Osteoblast (primary cell): ENCODE measurements at regions not wholly inside any gene's neighbourhood (a gene's known extent, or its start where the extent isn't known, plus 50 kb on each side); places are given as distances from the start of the nearest gene placed in this dataset.

Experiments used
- DNase-seq: peaks from one replicate; pipeline ENCODE4 v3.0.0; 2011; ENCODE audit warnings: low spot score, mixed read lengths; ENCODE audit not compliant: insufficient read length; ENCODE audit errors: missing footprints
- H2AFZ ChIP-seq: 2 replicates; pipeline ENCODE4 v1.6.0; 2011; ENCODE audit warnings: mild to moderate bottlenecking, low read length
- H3K27ac ChIP-seq: 2 replicates; pipeline ENCODE4 v1.5.1; 2011; ENCODE audit warnings: mild to moderate bottlenecking, low read depth, low read length, moderate library complexity
- H3K27me3 ChIP-seq: 2 replicates; pipeline ENCODE4 v1.6.0; 2012; ENCODE audit warnings: mild to moderate bottlenecking, control low read depth, inconsistent platforms, low read length, moderate library complexity; ENCODE audit not compliant: insufficient read depth
- H3K36me3 ChIP-seq: 2 replicates; pipeline ENCODE4 v1.5.1; 2011; ENCODE audit warnings: mild to moderate bottlenecking, low read length, control low read depth, moderate library complexity; ENCODE audit not compliant: insufficient read depth
- H3K4me1 ChIP-seq: 2 replicates; pipeline ENCODE4 v1.5.1; 2011; ENCODE audit warnings: mild to moderate bottlenecking, low read length, control low read depth, moderate library complexity; ENCODE audit not compliant: insufficient read depth
- H3K4me2 ChIP-seq: 2 replicates; pipeline ENCODE4 v1.6.0; 2011; ENCODE audit warnings: mild to moderate bottlenecking, low read length; ENCODE audit not compliant: insufficient read depth
- H3K4me3 ChIP-seq: fragments of 200-600 bp; sonication (generic); 3 replicates; pipeline ENCODE4 v1.5.1; 2012; ENCODE audit warnings: mild to moderate bottlenecking, low read length, inconsistent platforms; ENCODE audit not compliant: insufficient read depth
- H3K79me2 ChIP-seq: 2 replicates; pipeline ENCODE4 v1.6.0; 2012; ENCODE audit warnings: mild to moderate bottlenecking, low read length, control low read depth, inconsistent platforms; ENCODE audit not compliant: insufficient read depth
- H3K9me3 ChIP-seq: 2 replicates; pipeline ENCODE4 v1.5.1; 2011; ENCODE audit warnings: low read depth, low read length, control low read depth
- H4K20me1 ChIP-seq: 2 replicates; pipeline ENCODE4 v1.6.0; 2012; ENCODE audit warnings: mild to moderate bottlenecking, low read length, control low read depth; ENCODE audit not compliant: insufficient read depth
- CTCF ChIP-seq: IDR thresholded peaks from 2 replicates; pipeline ENCODE4 v1.5.1; 2011; ENCODE audit warnings: mild to moderate bottlenecking, low read depth, low read length, moderate library complexity; ENCODE audit errors: extremely low read depth

GRCh38 chr2:145551686-145552085 lies 1031.8 kb upstream of the ZEB2 start:
- Histone ChIP-seq H3K27ac (no peak overlapping the region), H3K36me3 (no peaks in the 10 kb centered on the region), H3K27me3 (no peaks in the 10 kb centered on the region), H3K79me2 (no peaks in the 10 kb centered on the region), H3K4me2 (no peak overlapping the region), H3K9me3 (no peaks in the 10 kb centered on the region), H2AFZ (no peak overlapping the region), H3K4me3 (no peak overlapping the region), H3K4me1 (no peaks in the 10 kb centered on the region), H4K20me1 (no peaks in the 10 kb centered on the region)
- no peak for DNase-seq
- TF ChIP-seq CTCF = no peak

- no peak overlapping the region for H3K27ac ChIP-seq
- no peaks in the 10 kb centered on the region for H3K9me3 ChIP-seq
- H3K27me3 ChIP-seq = no peaks in the 10 kb centered on the region
- no peak overlapping the region for H2AFZ ChIP-seq
- H3K4me1 ChIP-seq = no peaks in the 10 kb centered on the region
- no peak overlapping the region for H3K4me3 ChIP-seq
- no peak for DNase-seq
- no peak overlapping the region for H3K4me2 ChIP-seq
- no peak for TF ChIP-seq CTCF
- H3K79me2 ChIP-seq = no peaks in the 10 kb centered on the region
- no peaks in the 10 kb centered on the region for H4K20me1 ChIP-seq
- no peaks in the 10 kb centered on the region for H3K36me3 ChIP-seq
These were observed 1028.6 kb upstream of the ZEB2 start for GRCh38 chr2:145548479-145548878.

- H2AFZ ChIP-seq = no peak overlapping the region
These were observed 1027.7 kb upstream of the ZEB2 start for GRCh38 chr2:145547620-145548019.

GRCh38 chr2:145546091-145546490 lies 1026.2 kb upstream of the ZEB2 start:
- TF ChIP-seq CTCF = peak; percentile 53
- DNase-seq = no peak
- Histone ChIP-seq H3K4me3 (no peak overlapping the region), H4K20me1 (no peaks in the 10 kb centered on the region), H3K4me2 (no peak overlapping the region), H3K4me1 (no peaks in the 10 kb centered on the region), H3K27ac (no peak overlapping the region), H3K27me3 (no peaks in the 10 kb centered on the region), H2AFZ (peak overlapping the region; percentile 70), H3K79me2 (no peaks in the 10 kb centered on the region), H3K36me3 (no peaks in the 10 kb centered on the region), H3K9me3 (no peaks in the 10 kb centered on the region)

More at GRCh38 chr2:145547620-145548019, 1027.7 kb upstream of the ZEB2 start:
- no peaks in the 10 kb centered on the region for H3K4me1 ChIP-seq
- no peak for TF ChIP-seq CTCF
- H3K79me2 ChIP-seq = no peaks in the 10 kb centered on the region
- H3K4me3 ChIP-seq = no peak overlapping the region
- H3K36me3 ChIP-seq = no peaks in the 10 kb centered on the region
- no peak for DNase-seq
- H3K4me2 ChIP-seq = no peak overlapping the region
- H3K9me3 ChIP-seq = no peaks in the 10 kb centered on the region
- H3K27me3 ChIP-seq = no peaks in the 10 kb centered on the region
- H4K20me1 ChIP-seq = no peaks in the 10 kb centered on the region
- H3K27ac ChIP-seq = no peak overlapping the region
